GM12891 (cell line): ENCODE measurements at regions not wholly inside any gene's neighbourhood (a gene's known extent, or its start where the extent isn't known, plus 50 kb on each side); places are given as distances from the start of the nearest gene placed in this dataset.

Experiments used
- POLR2A ChIP-seq: IDR thresholded peaks from 2 replicates; pipeline ENCODE4 v1.6.1; 2011; ENCODE audit warnings: low read depth, low read length, control low read depth
- POLR2AphosphoS5 ChIP-seq: IDR thresholded peaks from 2 replicates; pipeline ENCODE4 v1.6.1; 2011; ENCODE audit warnings: low read depth, low read length, control low read depth
- TAF1 ChIP-seq: IDR thresholded peaks from 2 replicates; pipeline ENCODE4 v1.6.1; 2011; ENCODE audit warnings: low read depth, low read length, control low read depth

DNA sequence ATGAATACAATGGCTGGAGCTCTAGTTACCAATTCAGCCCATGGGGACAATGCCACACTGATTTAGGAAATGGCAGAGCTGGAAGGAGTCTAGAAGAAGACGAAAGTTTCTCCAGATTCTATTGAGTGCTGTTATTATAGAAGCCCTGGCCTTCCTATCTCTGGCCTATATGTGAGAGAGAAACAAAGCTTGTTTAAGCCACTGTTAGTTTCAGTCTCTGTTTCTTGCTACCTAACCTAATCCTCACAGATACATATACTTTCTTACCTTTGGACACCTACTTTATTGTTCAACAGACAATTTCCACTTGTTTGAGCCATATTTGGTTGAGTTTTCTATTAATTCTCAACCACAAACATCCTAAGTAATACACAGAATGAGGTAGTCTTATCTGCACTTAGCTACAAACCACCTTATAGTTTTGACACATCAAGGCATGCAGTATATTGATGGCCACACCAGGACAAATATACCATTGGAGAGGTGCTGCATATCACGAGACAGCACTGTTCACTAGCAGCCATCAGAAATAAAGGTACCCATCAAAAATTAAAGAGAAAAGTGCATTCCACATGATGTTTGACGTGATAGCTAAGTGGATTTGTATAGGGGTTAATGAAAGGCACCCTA lies 190.2 kb downstream of the SMIM20 start:
- no peak for TF ChIP-seq POLR2A
- TF ChIP-seq POLR2AphosphoS5 = no peak
- no peak for TF ChIP-seq TAF1
